ENCODE measurements at regions not wholly inside any gene's neighbourhood (a gene's known extent, or its start where the extent isn't known, plus 50 kb on each side); places are given as distances from the start of the nearest gene placed in this dataset.

- TF ChIP-seq JUND (IDR thresholded peaks at IDR 0.05; ENCODE audit: low read length): no peak
- TF ChIP-seq EP300 (IDR thresholded peaks at IDR 0.05; ENCODE audit: borderline replicate concordance in 1 of 2, low read depth in 2 of 2, low read length in 2 of 2): no peak
- TF ChIP-seq RNF2 (IDR thresholded peaks at IDR 0.05; ENCODE audit: borderline replicate concordance, low read depth, low read length, missing control alignments, poor library complexity, severe bottlenecking): no peak
- no peak for TF ChIP-seq YY1 (IDR thresholded peaks at IDR 0.05; ENCODE audit: low read depth, low read length)
- no peak for TF ChIP-seq TAF1 (IDR thresholded peaks at IDR 0.05; ENCODE audit: low read depth, low read length)
- TF ChIP-seq CEBPB (IDR thresholded peaks at IDR 0.05; ENCODE audit: low read depth, low read length): no peak
- TF ChIP-seq GABPA (IDR thresholded peaks at IDR 0.05; ENCODE audit: borderline replicate concordance, insufficient read depth, low read length): no peak
- no peak for TF ChIP-seq BACH1 (IDR thresholded peaks at IDR 0.05; ENCODE audit: low read length)
- Histone ChIP-seq H2AFZ (ENCODE audit: low read length) (no peak overlapping the region), H3K4ac (replicated peaks; ENCODE audit: insufficient read length, low read depth, low read length) (no peak overlapping the region), H3K4me2 (ENCODE audit: insufficient read depth in 1 of 2, low read depth in 2 of 2, low read length in 2 of 2) (no peak overlapping the region), H4K8ac (ENCODE audit: extremely low read depth, insufficient read depth, low read length) (no peak overlapping the region), H2BK120ac (replicated peaks; ENCODE audit: low read depth, low read length) (no peak overlapping the region), H3K79me1 (ENCODE audit: low read depth, low read length) (no peaks in the 10 kb centered on the region), H2AK5ac (ENCODE audit: low read depth, low read length) (no peak overlapping the region), H2BK15ac (ENCODE audit: low read length) (no peak overlapping the region), H3K14ac (ENCODE audit: insufficient read length) (no peak overlapping the region), H4K5ac (ENCODE audit: insufficient read length, low read depth, low read length) (no peak overlapping the region), H4K91ac (replicated peaks; ENCODE audit: insufficient read length, low read length) (no peak overlapping the region), H3K18ac (ENCODE audit: extremely low read depth, low read length) (no peak overlapping the region), H2BK12ac (ENCODE audit: low read depth, low read length) (no peak overlapping the region), H2BK5ac (ENCODE audit: low read depth, low read length) (no peak overlapping the region), H3K79me2 (ENCODE audit: control insufficient read depth in 1 of 2, insufficient read depth in 2 of 2, low read length in 2 of 2) (no peaks in the 10 kb centered on the region), H3K4me3 (ENCODE audit: extremely low read depth in 1 of 4, insufficient read depth in 2 of 4, low read depth in 3 of 4, low read length in 4 of 4) (no peak overlapping the region), H4K20me1 (replicated peaks in 1 of 2; ENCODE audit: control insufficient read depth in 1 of 2, insufficient read depth in 2 of 2, low read length in 2 of 2) (no peaks in the 10 kb centered on the region), H3K36me3 (ENCODE audit: control insufficient read depth in 2 of 4, insufficient read depth in 4 of 4, low read length in 3 of 4) (no peaks in the 10 kb centered on the region), H3K27ac (ENCODE audit: low read depth, low read length) (no peak overlapping the region), H3K9ac (replicated peaks in 1 of 4; ENCODE audit: extremely low read depth in 1 of 4, low read depth in 3 of 4, low read length in 3 of 4) (no peak overlapping the region), H3K9me3 (ENCODE audit: insufficient read depth in 2 of 2, low read depth in 1 of 2, low read length in 1 of 2) (no peaks in the 10 kb centered on the region), H3K23me2 (ENCODE audit: low read depth, low read length) (no peaks in the 10 kb centered on the region), H3K56ac (replicated peaks; ENCODE audit: insufficient read length, low read depth, low read length) (no peak overlapping the region), H3K23ac (ENCODE audit: insufficient read length) (no peak overlapping the region), H3K27me3 (replicated peaks in 1 of 4; ENCODE audit: control insufficient read depth in 3 of 4, extremely low read depth in 1 of 4, insufficient read depth in 3 of 4, low read length in 3 of 4) (no peaks in the 10 kb centered on the region), H2BK20ac (ENCODE audit: low read length) (no peak overlapping the region), H3K4me1 (replicated peaks in 1 of 4; ENCODE audit: control insufficient read depth in 3 of 4, insufficient read depth in 4 of 4, low read length in 3 of 4) (no peaks in the 10 kb centered on the region)
- ChIA-PET POLR2A (ENCODE audit: partially characterized antibody) (no interaction called here), CTCF (ENCODE audit: partially characterized antibody) (interaction anchor here (0.9 to 1.6 kb wide), 5 partner anchors 12 to 407 kb away, joined by 3 to 4 read pairs (median 3); no protein-coding TSS in a partner anchor)
- FAIRE-seq: no peak
- DNase-seq (ENCODE audit: low read depth in 1 of 2, low spot score in 2 of 2): no peak
- 89% methylated on average over 5 of the region's 5 CpGs; no CpG with 5 or more reads in 1 of the 2 experiments for WGBS, 2 experiments (ENCODE audit: extremely low coverage in 1 of 2, insufficient coverage in 1 of 2, insufficient read length in 1 of 2, insufficient replicate concordance in 2 of 2, low coverage in 1 of 2, low lambda C conversion rate in 2 of 2, missing lambda C conversion rate in 1 of 2)
Observed at GRCh38 chr13:26953291-26953690, 192.7 kb upstream of the GPR12 start.

All from H1 (cell line).